Esophagus muscularis mucosa (tissue), 4 donors: ENCODE measurements at regions not wholly inside any gene's neighbourhood (a gene's known extent, or its start where the extent isn't known, plus 50 kb on each side); places are given as distances from the start of the nearest gene placed in this dataset.

Source experiments
- DNase-seq: peaks from one replicate; pipeline ENCODE4 v3.0.0-alpha.2; 2017; ENCODE audit errors: extremely low spot score
- H3K27ac ChIP-seq, 4 donors: fragments of 200-600 bp; sonication (generic); replicated peaks in 1 of 4; 1 replicate in 3 of 4; 2 replicates in 1 of 4; pipeline ENCODE4 v1.5.1; 2016 to 2019; ENCODE audit warnings: mild to moderate bottlenecking in 1 of 4
- H3K27me3 ChIP-seq, 4 donors: fragments of 200-600 bp; sonication (generic); one replicate each; pipeline versions ENCODE4 v1.5.1 to v1.6.0; 2016 to 2019
- H3K36me3 ChIP-seq, 4 donors: fragments of 200-600 bp; sonication (generic); one replicate each; pipeline ENCODE4 v1.5.1; 2016 to 2019
- H3K4me1 ChIP-seq, 4 donors: fragments of 200-600 bp; sonication (generic); one replicate each; pipeline ENCODE4 v1.5.1; 2016 to 2019
- H3K4me3 ChIP-seq, 4 donors: fragments of 200-600 bp; sonication (generic); 1 replicate in 2 of 4; 2 replicates in 2 of 4; pipeline ENCODE4 v1.5.1; 2016 to 2019; ENCODE audit warnings: mild to moderate bottlenecking in 4 of 4, moderate library complexity in 1 of 4
- H3K9me3 ChIP-seq, 4 donors: fragments of 200-600 bp; sonication (generic); 1 replicate in 3 of 4; 2 replicates in 1 of 4; pipeline ENCODE4 v1.5.1; 2016 to 2019
- EP300 ChIP-seq: sonication (generic); formaldehyde crosslinking; IDR thresholded peaks from one replicate; pipeline ENCODE4 v1.6.1; 2017; ENCODE audit warnings: antibody characterized with exemption
- POLR2A ChIP-seq: fragments of 450-650 bp; IDR thresholded peaks from one replicate; pipeline ENCODE4 v1.6.1; 2017; ENCODE audit warnings: antibody characterized with exemption, moderate library complexity, mild to moderate bottlenecking, low read depth
- POLR2AphosphoS5 ChIP-seq, 2 donors: sonication (generic); formaldehyde crosslinking; IDR thresholded peaks; one replicate each; pipeline ENCODE4 v1.6.1; 2017; ENCODE audit warnings: antibody characterized with exemption in 2 of 2
- WGBS: methylation state at CpG from one replicate; pipeline ENCODE4 v1.1.5; 2018; 5-methylcytosine and 5-hydroxymethylcytosine counted together
- intact Hi-C: fragments of 100-400 bp; cut with DNase I; formaldehyde crosslinking; loops from one replicate; pipeline ENCODE4 v1.15.1; 2023
- TF ChIP-seq, protein P1 (sequence below), 3 experiments: fragments of 200-600 bp in 2 of 3; fragments of 450-650 bp in 1 of 3; sonication (generic) in 2 of 3; IDR thresholded peaks; one replicate each; pipeline ENCODE4 v1.5.1; 2017 to 2019; ENCODE audit warnings: antibody characterized with exemption in 3 of 3, mild to moderate bottlenecking in 2 of 3, moderate library complexity in 1 of 3

DNA sequence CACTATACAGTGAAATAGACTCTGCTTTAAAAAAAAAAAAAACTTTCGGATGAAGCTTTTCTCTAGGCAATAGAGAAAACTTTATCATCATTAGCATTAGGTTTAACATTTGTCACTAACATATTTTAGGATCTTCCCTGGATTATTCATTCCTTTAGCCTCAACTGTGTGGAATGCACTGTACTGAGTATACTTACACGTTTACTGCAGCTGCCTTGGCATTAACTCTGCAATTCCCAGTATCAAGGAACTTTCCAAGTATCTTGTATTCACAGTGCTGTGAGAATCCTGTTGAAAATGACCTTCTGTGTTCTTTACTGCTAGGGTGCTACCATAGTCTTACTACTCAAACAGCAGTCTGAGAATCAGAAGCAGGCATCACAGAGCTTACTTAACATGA, 328.2 kb upstream of the COL3A1 start:
- no peaks in the 10 kb centered on the region for H3K36me3 ChIP-seq
- H3K27ac ChIP-seq: no peak overlapping the region
- no peak for TF ChIP-seq POLR2AphosphoS5 (IDR thresholded peaks at IDR 0.05)
- no peak for TF ChIP-seq EP300
- no peak overlapping the region for H3K4me3 ChIP-seq
- intact Hi-C loops: no loop called here
- WGBS: 16% methylated on average over 2 of the region's 2 CpGs
- no peaks in the 10 kb centered on the region for H3K9me3 ChIP-seq
- no peak for DNase-seq
- no peaks in the 10 kb centered on the region for H3K27me3 ChIP-seq
- no peaks in the 10 kb centered on the region for H3K4me1 ChIP-seq

DNA sequence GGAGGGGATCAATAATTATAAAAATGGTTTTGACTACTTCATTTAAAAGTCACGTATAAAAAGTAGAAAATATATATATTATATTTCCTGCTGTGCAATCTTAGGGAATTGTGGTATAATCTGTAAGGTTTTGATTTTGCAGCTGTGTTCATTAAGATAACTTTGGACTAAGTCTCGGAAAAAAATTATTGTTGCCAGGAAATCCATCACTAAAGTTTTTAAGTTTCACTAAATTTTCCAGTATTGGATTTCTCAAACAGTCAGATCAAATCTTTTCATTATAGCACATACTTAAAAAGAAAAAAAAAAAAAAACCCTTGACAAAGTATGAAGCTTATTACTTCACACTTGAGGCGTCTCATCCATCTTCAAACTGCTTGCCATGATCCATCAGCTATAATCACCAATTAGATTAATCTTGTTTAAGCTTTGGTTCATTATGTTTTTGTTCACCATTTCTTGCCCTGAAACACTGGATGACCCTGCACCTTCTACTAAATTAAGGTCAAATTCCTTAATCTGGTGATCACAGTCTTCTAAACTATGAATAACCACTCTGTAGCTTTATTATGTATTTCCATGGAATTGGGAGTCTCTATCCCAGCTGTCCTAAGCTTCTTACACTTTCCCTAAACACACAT, 326.6 kb upstream of the COL3A1 start:
- no peaks in the 10 kb centered on the region for H3K9me3 ChIP-seq
- intact Hi-C loops: no loop called here
- no peaks in the 10 kb centered on the region for H3K36me3 ChIP-seq
- WGBS: 82% methylated on average over 3 of the region's 3 CpGs
- H3K4me3 ChIP-seq: no peak overlapping the region
- no peak overlapping the region for H3K27ac ChIP-seq
- DNase-seq: no peak
- no peaks in the 10 kb centered on the region for H3K4me1 ChIP-seq
- no peaks in the 10 kb centered on the region for H3K27me3 ChIP-seq
- TF ChIP-seq EP300 (no peak), POLR2A (no peak)
- TF ChIP-seq, protein P1, sequence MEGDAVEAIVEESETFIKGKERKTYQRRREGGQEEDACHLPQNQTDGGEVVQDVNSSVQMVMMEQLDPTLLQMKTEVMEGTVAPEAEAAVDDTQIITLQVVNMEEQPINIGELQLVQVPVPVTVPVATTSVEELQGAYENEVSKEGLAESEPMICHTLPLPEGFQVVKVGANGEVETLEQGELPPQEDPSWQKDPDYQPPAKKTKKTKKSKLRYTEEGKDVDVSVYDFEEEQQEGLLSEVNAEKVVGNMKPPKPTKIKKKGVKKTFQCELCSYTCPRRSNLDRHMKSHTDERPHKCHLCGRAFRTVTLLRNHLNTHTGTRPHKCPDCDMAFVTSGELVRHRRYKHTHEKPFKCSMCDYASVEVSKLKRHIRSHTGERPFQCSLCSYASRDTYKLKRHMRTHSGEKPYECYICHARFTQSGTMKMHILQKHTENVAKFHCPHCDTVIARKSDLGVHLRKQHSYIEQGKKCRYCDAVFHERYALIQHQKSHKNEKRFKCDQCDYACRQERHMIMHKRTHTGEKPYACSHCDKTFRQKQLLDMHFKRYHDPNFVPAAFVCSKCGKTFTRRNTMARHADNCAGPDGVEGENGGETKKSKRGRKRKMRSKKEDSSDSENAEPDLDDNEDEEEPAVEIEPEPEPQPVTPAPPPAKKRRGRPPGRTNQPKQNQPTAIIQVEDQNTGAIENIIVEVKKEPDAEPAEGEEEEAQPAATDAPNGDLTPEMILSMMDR (IDR thresholded peaks at IDR 0.05): no peak

- Histone ChIP-seq H3K36me3 (no peaks in the 10 kb centered on the region), H3K27me3 (no peaks in the 10 kb centered on the region), H3K4me1 (no peaks in the 10 kb centered on the region), H3K9me3 (no peaks in the 10 kb centered on the region), H3K27ac (no peak overlapping the region), H3K4me3 (no peak overlapping the region)
- 89% methylated on average over 1 of the region's 1 CpG for WGBS
- intact Hi-C loops: no loop called here
- no peak for DNase-seq
- TF ChIP-seq POLR2A (no peak), POLR2AphosphoS5 (IDR thresholded peaks at IDR 0.05) (no peak), EP300 (no peak)
- TF ChIP-seq, protein P1 (IDR thresholded peaks at IDR 0.05): no peak
Measured at GRCh38 chr2:188659656-188660406, 314.3 kb upstream of the COL3A1 start.

GRCh38 chr2:188663301-188663700, 310.9 kb upstream of the COL3A1 start:
- 82% methylated on average over 2 of the region's 2 CpGs for WGBS
- Histone ChIP-seq H3K4me1 (peaks cover 0 to 6% (median 2%) of the 10 kb centered on the region in 4 donors), H3K27ac (no peak overlapping the region), H3K4me3 (no peak overlapping the region), H3K27me3 (no peaks in the 10 kb centered on the region), H3K36me3 (no peaks in the 10 kb centered on the region), H3K9me3 (no peaks in the 10 kb centered on the region)
- intact Hi-C loops: no loop called here
- DNase-seq: no peak
- TF ChIP-seq EP300 (no peak), POLR2AphosphoS5 (IDR thresholded peaks at IDR 0.05) (no peak), POLR2A (no peak)
- TF ChIP-seq, protein P1 (IDR thresholded peaks at IDR 0.05): no peak

- H3K4me1 ChIP-seq: peaks cover 0 to 7% (median 2%) of the 10 kb centered on the region in 4 donors
- no peaks in the 10 kb centered on the region for H3K9me3 ChIP-seq
- H3K27ac ChIP-seq: no peak overlapping the region
- H3K36me3 ChIP-seq: no peaks in the 10 kb centered on the region
- no peak overlapping the region for H3K4me3 ChIP-seq
- no peaks in the 10 kb centered on the region for H3K27me3 ChIP-seq
- TF ChIP-seq POLR2AphosphoS5 (IDR thresholded peaks at IDR 0.05) (no peak), EP300 (no peak), POLR2A (no peak)
- TF ChIP-seq, protein P1 (IDR thresholded peaks at IDR 0.05): no peak
- intact Hi-C loops: no loop called here
- no peak for DNase-seq
- 79% methylated on average over 2 of the region's 2 CpGs for WGBS
Measured at GRCh38 chr2:188664416-188664815, 309.8 kb upstream of the COL3A1 start.
